GM12878 (cell line): ENCODE measurements at regions not wholly inside any gene's neighbourhood (a gene's known extent, or its start where the extent isn't known, plus 50 kb on each side); places are given as distances from the start of the nearest gene placed in this dataset.

Experiments used
- ATAC-seq: fragments of 200-7000 bp; cut with Tn5 transposase; 3 replicates; pipeline ENCODE4 v1.9.1; 2020; ENCODE audit warnings: mild to moderate bottlenecking, moderate library complexity
- BruUV-seq: library from RNA; stranded (reverse); fragments of 400-500 nt; replicated peaks from 2 replicates; lab custom pipeline; 2021; lab: Mats Ljungman, UMichigan
- CTCF ChIA-PET: fragments of 300-600 bp; sonication (Branson Sonifier 250); formaldehyde crosslinking; extraction: SDS; loops from one replicate; lab custom pipeline; 2021; ENCODE audit warnings: inconsistent platforms; lab: Yijun Ruan, JAX
- POLR2A ChIA-PET: fragments of 350-600 bp; formaldehyde crosslinking; extraction: SDS; loops from one replicate; lab custom pipeline; 2021; ENCODE audit warnings: inconsistent platforms; lab: Charles Lee
- RAD21 ChIA-PET: fragments of 300-600 bp; sonication (Branson Sonifier 250); formaldehyde crosslinking; loops from one replicate; lab custom pipeline; 2023; ENCODE audit warnings: antibody characterized with exemption; ENCODE audit not compliant: unreplicated experiment; lab: Charles Lee
- SMC1A ChIA-PET: fragments of 300-600 bp; sonication (Branson Sonifier 250); formaldehyde crosslinking; loops from one replicate; lab custom pipeline; 2023; ENCODE audit not compliant: unreplicated experiment, uncharacterized antibody; lab: Charles Lee
- DNase-seq: peaks from one replicate; pipeline ENCODE4 v3.0.0-alpha.2; 2011; ENCODE audit warnings: low read depth, low spot score
- FAIRE-seq: peaks from 3 replicates; lab custom pipeline; 2011; peaks lifted over from hg19 to GRCh38; lab: Jason Lieb, UNC
- H2AFZ ChIP-seq: 2 replicates; pipeline ENCODE4 v1.6.0; 2011; ENCODE audit warnings: low read depth, low read length, control low read depth; ENCODE audit not compliant: control insufficient read depth
- H3K27ac ChIP-seq: 2 replicates; pipeline ENCODE4 v1.5.1; 2011; ENCODE audit warnings: control low read depth; ENCODE audit not compliant: control insufficient read depth, insufficient read depth
- H3K27me3 ChIP-seq, 2 experiments: replicated peaks in 1 of 2; 2 replicates each; pipeline versions ENCODE4 v1.6.0 to v1.6.1; 2011; ENCODE audit warnings: low read length in 1 of 2; ENCODE audit not compliant: control insufficient read depth in 2 of 2, insufficient read depth in 2 of 2
- H3K36me3 ChIP-seq, 2 experiments: 2 replicates each; pipeline ENCODE4 v1.5.1; 2011; ENCODE audit warnings: low read length in 1 of 2; ENCODE audit not compliant: control insufficient read depth in 2 of 2, insufficient read depth in 2 of 2
- H3K4me1 ChIP-seq: 2 replicates; pipeline ENCODE4 v1.6.1; 2011; ENCODE audit warnings: mild to moderate bottlenecking, low read length, moderate library complexity, mixed read lengths; ENCODE audit not compliant: control insufficient read depth, insufficient read depth
- H3K4me2 ChIP-seq: 2 replicates; pipeline ENCODE4 v1.6.0; 2011; ENCODE audit warnings: control low read depth; ENCODE audit not compliant: control insufficient read depth, insufficient read depth
- H3K4me3 ChIP-seq: fragments of 200-600 bp; sonication (generic); 2 replicates; pipeline ENCODE4 v1.5.1; 2016
- H3K79me2 ChIP-seq: 2 replicates; pipeline ENCODE4 v1.6.0; 2011; ENCODE audit warnings: low read length; ENCODE audit not compliant: control insufficient read depth, insufficient read depth
- H3K9ac ChIP-seq: 2 replicates; pipeline ENCODE4 v1.8.0; 2011; ENCODE audit warnings: low read length, control low read depth, mixed read lengths; ENCODE audit not compliant: control insufficient read depth, insufficient read depth
- H3K9me3 ChIP-seq: replicated peaks from 3 replicates; pipeline ENCODE4 v1.5.1; 2011; ENCODE audit warnings: mild to moderate bottlenecking, low read length; ENCODE audit not compliant: control insufficient read depth, insufficient read depth
- H4K20me1 ChIP-seq: 2 replicates; pipeline ENCODE4 v1.6.0; 2011; ENCODE audit not compliant: control insufficient read depth, insufficient read depth
- BACH1 ChIP-seq: fragments of 450-650 bp; IDR thresholded peaks from 2 replicates; pipeline ENCODE4 v1.6.1; 2017; ENCODE audit warnings: mild to moderate bottlenecking, borderline replicate concordance
- CHD2 ChIP-seq: IDR thresholded peaks from 2 replicates; pipeline ENCODE4 v1.6.1; 2011; ENCODE audit warnings: low read depth, low read length, improper control_type of control experiment, borderline replicate concordance
- EED ChIP-seq: sonication (generic); IDR thresholded peaks from 2 replicates; pipeline ENCODE4 v1.6.1; 2016; ENCODE audit warnings: antibody characterized with exemption, low read depth
- EZH2 ChIP-seq: IDR thresholded peaks from 2 replicates; pipeline ENCODE4 v1.6.1; 2012; ENCODE audit warnings: low read depth, mild to moderate bottlenecking, control low read depth, inconsistent platforms, low read length, borderline replicate concordance; ENCODE audit not compliant: control insufficient read depth
- FOXM1 ChIP-seq: IDR thresholded peaks from 2 replicates; pipeline ENCODE4 v1.6.1; 2012; ENCODE audit warnings: low read depth, mild to moderate bottlenecking, inconsistent platforms, low read length, moderate library complexity
- KLF5 ChIP-seq: fragments of 450-650 bp; IDR thresholded peaks from 2 replicates; pipeline ENCODE4 v1.6.1; 2014; ENCODE audit warnings: mild to moderate bottlenecking; ENCODE audit not compliant: partially characterized antibody
- PAX8 ChIP-seq: fragments of 450-650 bp; IDR thresholded peaks from 2 replicates; pipeline ENCODE4 v1.6.1; 2017; ENCODE audit warnings: mild to moderate bottlenecking, moderate library complexity
- PML ChIP-seq: IDR thresholded peaks from 2 replicates; pipeline ENCODE4 v1.6.1; 2012; ENCODE audit warnings: low read length, inconsistent platforms
- POLR2AphosphoS2 ChIP-seq: IDR thresholded peaks from 2 replicates; pipeline ENCODE4 v1.6.1; 2011; ENCODE audit warnings: low read depth, mild to moderate bottlenecking, low read length, improper control_type of control experiment, moderate library complexity
- SUZ12 ChIP-seq: fragments of 200-600 bp; sonication (generic); IDR thresholded peaks from one replicate; pipeline ENCODE4 v1.6.1; 2018; ENCODE audit warnings: antibody characterized with exemption, mild to moderate bottlenecking; ENCODE audit not compliant: unreplicated experiment
- WGBS: methylation state at CpG from one replicate; pipeline ENCODE4 v1.1.6; 2016; ENCODE audit warnings: low lambda C conversion rate; ENCODE audit not compliant: insufficient replicate concordance, insufficient coverage; ENCODE audit errors: missing lambda C conversion rate; 5-methylcytosine and 5-hydroxymethylcytosine counted together
- in situ Hi-C: fragments of 300-500 bp; cut with MboI; formaldehyde crosslinking; loops from 9 replicates; pipeline ENCODE4 v1.14.3; 2018; ENCODE audit warnings: mixed read lengths
- intact Hi-C: fragments of 100-400 bp; cut with micrococcal nuclease; formaldehyde crosslinking; loops from one replicate; pipeline ENCODE4 v1.14.2; 2022; ENCODE audit not compliant: unreplicated experiment
- TF ChIP-seq, protein P1 (sequence below): fragments of 450-650 bp; IDR thresholded peaks from 2 replicates; pipeline ENCODE4 v1.6.1; 2016; ENCODE audit warnings: mild to moderate bottlenecking, moderate library complexity, borderline replicate concordance
- TF ChIP-seq, protein P2 (sequence below): fragments of 450-650 bp; IDR thresholded peaks from 2 replicates; pipeline ENCODE4 v1.6.1; 2017; ENCODE audit warnings: mild to moderate bottlenecking, moderate library complexity

GRCh38 chr13:107387525-107387924 is 819.6 kb upstream of the ARGLU1 start:
- CTCF ChIA-PET: interaction anchor here (1.4 kb wide), 1 partner anchor 18 kb away, joined by 3 read pairs; no protein-coding TSS in a partner anchor
- no peak for ATAC-seq

More at GRCh38 chr13:107387525-107387924, 819.6 kb upstream of the ARGLU1 start:
- H3K4me1 ChIP-seq: no peaks in the 10 kb centered on the region
- no peaks in the 10 kb centered on the region for H3K9me3 ChIP-seq
- no peak overlapping the region for H3K4me3 ChIP-seq
- H2AFZ ChIP-seq: no peak overlapping the region
- no peak for FAIRE-seq
- ChIA-PET SMC1A (interaction anchor here (1.8 kb wide), 1 partner anchor 9 kb away, joined by 5 read pairs; no protein-coding TSS in a partner anchor), RAD21 (no interaction called here), POLR2A (no interaction called here)
- no peak overlapping the region for H3K27ac ChIP-seq
- H3K27me3 ChIP-seq: no peaks in the 10 kb centered on the region
- no peak for DNase-seq
- H4K20me1 ChIP-seq: no peaks in the 10 kb centered on the region
- no peaks in the 10 kb centered on the region for H3K79me2 ChIP-seq
- H3K36me3 ChIP-seq: no peaks in the 10 kb centered on the region
- no peak for TF ChIP-seq CHD2
- no peak for TF ChIP-seq BACH1
- TF ChIP-seq EZH2: no peak
- TF ChIP-seq KLF5: no peak
- TF ChIP-seq SUZ12: no peak
- TF ChIP-seq, protein P1, sequence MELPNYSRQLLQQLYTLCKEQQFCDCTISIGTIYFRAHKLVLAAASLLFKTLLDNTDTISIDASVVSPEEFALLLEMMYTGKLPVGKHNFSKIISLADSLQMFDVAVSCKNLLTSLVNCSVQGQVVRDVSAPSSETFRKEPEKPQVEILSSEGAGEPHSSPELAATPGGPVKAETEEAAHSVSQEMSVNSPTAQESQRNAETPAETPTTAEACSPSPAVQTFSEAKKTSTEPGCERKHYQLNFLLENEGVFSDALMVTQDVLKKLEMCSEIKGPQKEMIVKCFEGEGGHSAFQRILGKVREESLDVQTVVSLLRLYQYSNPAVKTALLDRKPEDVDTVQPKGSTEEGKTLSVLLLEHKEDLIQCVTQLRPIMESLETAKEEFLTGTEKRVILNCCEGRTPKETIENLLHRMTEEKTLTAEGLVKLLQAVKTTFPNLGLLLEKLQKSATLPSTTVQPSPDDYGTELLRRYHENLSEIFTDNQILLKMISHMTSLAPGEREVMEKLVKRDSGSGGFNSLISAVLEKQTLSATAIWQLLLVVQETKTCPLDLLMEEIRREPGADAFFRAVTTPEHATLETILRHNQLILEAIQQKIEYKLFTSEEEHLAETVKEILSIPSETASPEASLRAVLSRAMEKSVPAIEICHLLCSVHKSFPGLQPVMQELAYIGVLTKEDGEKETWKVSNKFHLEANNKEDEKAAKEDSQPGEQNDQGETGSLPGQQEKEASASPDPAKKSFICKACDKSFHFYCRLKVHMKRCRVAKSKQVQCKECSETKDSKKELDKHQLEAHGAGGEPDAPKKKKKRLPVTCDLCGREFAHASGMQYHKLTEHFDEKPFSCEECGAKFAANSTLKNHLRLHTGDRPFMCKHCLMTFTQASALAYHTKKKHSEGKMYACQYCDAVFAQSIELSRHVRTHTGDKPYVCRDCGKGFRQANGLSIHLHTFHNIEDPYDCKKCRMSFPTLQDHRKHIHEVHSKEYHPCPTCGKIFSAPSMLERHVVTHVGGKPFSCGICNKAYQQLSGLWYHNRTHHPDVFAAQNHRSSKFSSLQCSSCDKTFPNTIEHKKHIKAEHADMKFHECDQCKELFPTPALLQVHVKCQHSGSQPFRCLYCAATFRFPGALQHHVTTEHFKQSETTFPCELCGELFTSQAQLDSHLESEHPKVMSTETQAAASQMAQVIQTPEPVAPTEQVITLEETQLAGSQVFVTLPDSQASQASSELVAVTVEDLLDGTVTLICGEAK: no peak
- TF ChIP-seq PAX8: no peak
- no peak for TF ChIP-seq POLR2AphosphoS2
- TF ChIP-seq, protein P2, sequence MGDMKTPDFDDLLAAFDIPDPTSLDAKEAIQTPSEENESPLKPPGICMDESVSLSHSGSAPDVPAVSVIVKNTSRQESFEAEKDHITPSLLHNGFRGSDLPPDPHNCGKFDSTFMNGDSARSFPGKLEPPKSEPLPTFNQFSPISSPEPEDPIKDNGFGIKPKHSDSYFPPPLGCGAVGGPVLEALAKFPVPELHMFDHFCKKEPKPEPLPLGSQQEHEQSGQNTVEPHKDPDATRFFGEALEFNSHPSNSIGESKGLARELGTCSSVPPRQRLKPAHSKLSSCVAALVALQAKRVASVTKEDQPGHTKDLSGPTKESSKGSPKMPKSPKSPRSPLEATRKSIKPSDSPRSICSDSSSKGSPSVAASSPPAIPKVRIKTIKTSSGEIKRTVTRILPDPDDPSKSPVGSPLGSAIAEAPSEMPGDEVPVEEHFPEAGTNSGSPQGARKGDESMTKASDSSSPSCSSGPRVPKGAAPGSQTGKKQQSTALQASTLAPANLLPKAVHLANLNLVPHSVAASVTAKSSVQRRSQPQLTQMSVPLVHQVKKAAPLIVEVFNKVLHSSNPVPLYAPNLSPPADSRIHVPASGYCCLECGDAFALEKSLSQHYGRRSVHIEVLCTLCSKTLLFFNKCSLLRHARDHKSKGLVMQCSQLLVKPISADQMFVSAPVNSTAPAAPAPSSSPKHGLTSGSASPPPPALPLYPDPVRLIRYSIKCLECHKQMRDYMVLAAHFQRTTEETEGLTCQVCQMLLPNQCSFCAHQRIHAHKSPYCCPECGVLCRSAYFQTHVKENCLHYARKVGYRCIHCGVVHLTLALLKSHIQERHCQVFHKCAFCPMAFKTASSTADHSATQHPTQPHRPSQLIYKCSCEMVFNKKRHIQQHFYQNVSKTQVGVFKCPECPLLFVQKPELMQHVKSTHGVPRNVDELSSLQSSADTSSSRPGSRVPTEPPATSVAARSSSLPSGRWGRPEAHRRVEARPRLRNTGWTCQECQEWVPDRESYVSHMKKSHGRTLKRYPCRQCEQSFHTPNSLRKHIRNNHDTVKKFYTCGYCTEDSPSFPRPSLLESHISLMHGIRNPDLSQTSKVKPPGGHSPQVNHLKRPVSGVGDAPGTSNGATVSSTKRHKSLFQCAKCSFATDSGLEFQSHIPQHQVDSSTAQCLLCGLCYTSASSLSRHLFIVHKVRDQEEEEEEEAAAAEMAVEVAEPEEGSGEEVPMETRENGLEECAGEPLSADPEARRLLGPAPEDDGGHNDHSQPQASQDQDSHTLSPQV: no peak
- TF ChIP-seq EED: no peak
- no peak for TF ChIP-seq FOXM1
- no peak for TF ChIP-seq PML
- intact Hi-C loops: no loop called here
- H3K4me2 ChIP-seq: no peak overlapping the region
- in situ Hi-C loops: no loop called here
- H3K9ac ChIP-seq: no peak overlapping the region
- WGBS: 4% methylated on average over 2 of the region's 2 CpGs
- no TSS peak for BruUV-seq
